MCF 10A (cell line): ENCODE measurements at regions not wholly inside any gene's neighbourhood (a gene's known extent, or its start where the extent isn't known, plus 50 kb on each side); places are given as distances from the start of the nearest gene placed in this dataset.
"Not testable (repeated sequence)": the region's sequence is repeated elsewhere in the genome, so short reads cannot be mapped to it uniquely, and the experiment has no call there.

Source experiments
- BruUV-seq: library from RNA; stranded (reverse); fragments of 400-500 nt; replicated peaks from 2 replicates; lab custom pipeline; 2021; lab: Mats Ljungman, UMichigan
- CTCF ChIA-PET: fragments of 300-600 bp; sonication (Branson Sonifier 250); formaldehyde crosslinking; extraction: SDS; loops from one replicate; lab custom pipeline; 2021; ENCODE audit warnings: antibody characterized with exemption, inconsistent platforms; lab: Yijun Ruan, JAX
- POLR2A ChIA-PET: fragments of 300-600, 350-650 bp; sonication (Branson Sonifier 250); formaldehyde crosslinking; extraction: SDS; loops from one replicate; lab custom pipeline; 2020; ENCODE audit warnings: antibody characterized with exemption, inconsistent platforms; lab: Yijun Ruan, JAX
- DNase-seq: peaks from one replicate; pipeline ENCODE4 v3.0.0-alpha.2; 2018; ENCODE audit not compliant: unreplicated experiment
- H3K27ac Mint-ChIP-seq: one replicate; pipeline ENCODE4 v1.8.0; 2022; ENCODE audit warnings: mild to moderate bottlenecking, low read depth, mixed read lengths; ENCODE audit not compliant: unreplicated experiment
- H3K27me3 Mint-ChIP-seq: one replicate; pipeline ENCODE4 v1.8.0; 2022; ENCODE audit warnings: mixed read lengths; ENCODE audit not compliant: insufficient read depth, unreplicated experiment
- H3K36me3 Mint-ChIP-seq: one replicate; pipeline ENCODE4 v1.8.0; 2022; ENCODE audit warnings: mild to moderate bottlenecking, moderate library complexity, mixed read lengths; ENCODE audit not compliant: insufficient read depth, unreplicated experiment
- H3K4me1 Mint-ChIP-seq: one replicate; pipeline ENCODE4 v1.8.0; 2022; ENCODE audit warnings: mixed read lengths; ENCODE audit not compliant: insufficient read depth, unreplicated experiment
- H3K4me3 Mint-ChIP-seq: one replicate; pipeline ENCODE4 v1.8.0; 2022; ENCODE audit warnings: mild to moderate bottlenecking, moderate library complexity, mixed read lengths; ENCODE audit not compliant: unreplicated experiment
- H3K9me3 Mint-ChIP-seq: one replicate; pipeline ENCODE4 v1.8.0; 2022; ENCODE audit warnings: mixed read lengths; ENCODE audit not compliant: unreplicated experiment
- CTCF ChIP-seq: fragments of 200-600 bp; IDR thresholded peaks from one replicate; pipeline ENCODE4 v1.8.0; 2022; ENCODE audit warnings: antibody characterized with exemption, mild to moderate bottlenecking; ENCODE audit not compliant: unreplicated experiment
- intact Hi-C: fragments of 100-400 bp; cut with micrococcal nuclease; formaldehyde crosslinking; loops from 2 replicates; pipeline ENCODE4 v1.14.1; 2022

DNA sequence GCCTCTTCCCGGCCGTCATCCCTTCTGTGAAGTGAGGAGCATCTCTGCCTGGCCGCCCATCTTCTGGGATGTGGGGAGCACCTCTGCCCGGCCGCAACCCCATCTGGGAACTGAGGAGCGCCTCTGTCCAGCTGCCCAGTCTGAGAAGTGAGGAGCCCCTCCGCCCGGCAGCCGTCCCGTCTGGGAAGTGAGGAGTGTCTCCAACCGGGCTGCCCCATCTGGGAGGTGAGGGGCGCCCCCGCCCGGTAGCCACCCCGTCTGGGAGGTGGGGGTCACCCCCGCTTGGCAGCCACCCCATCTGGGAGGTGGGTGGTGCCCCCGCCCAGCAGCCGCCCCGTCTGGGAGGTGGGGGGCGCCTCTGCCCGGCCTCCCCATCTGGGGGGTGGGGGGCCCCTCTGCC, 142.3 kb downstream of the LAS1L start:
- BruUV-seq = no TSS peak
- TF ChIP-seq CTCF = no peak
- H3K4me3 Mint-ChIP-seq = no peak overlapping the region
- ChIA-PET CTCF (no interaction called here), POLR2A (no interaction called here)
- H3K9me3 Mint-ChIP-seq = peaks cover 14% of the 10 kb centered on the region
- H3K27ac Mint-ChIP-seq = no peak overlapping the region
- H3K36me3 Mint-ChIP-seq = no peaks in the 10 kb centered on the region
- H3K27me3 Mint-ChIP-seq = no peaks in the 10 kb centered on the region
- intact Hi-C loops = no loop called here
- no peaks in the 10 kb centered on the region for H3K4me1 Mint-ChIP-seq
- DNase-seq = no peak

DNA sequence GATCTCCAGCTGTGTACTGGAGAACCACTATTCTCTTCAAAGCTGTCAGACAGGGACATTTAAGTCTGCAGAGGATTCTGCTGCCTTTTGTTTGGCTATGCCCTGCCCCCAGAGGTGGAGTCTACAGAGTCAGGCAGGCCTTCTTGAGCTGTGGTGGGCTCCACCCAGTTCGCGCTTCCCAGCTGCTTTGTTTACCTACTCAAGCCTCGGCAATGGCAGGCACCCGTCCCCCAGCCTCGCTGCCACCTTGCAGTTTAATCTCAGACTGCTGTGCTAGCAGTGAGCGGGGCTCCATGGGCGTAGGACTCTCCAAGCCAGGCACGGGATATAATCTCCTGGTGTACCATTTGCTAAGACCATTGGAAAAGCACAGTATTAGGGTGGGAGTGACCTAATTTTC, 145.5 kb downstream of the LAS1L start:
- BruUV-seq, intact Hi-C loops: not testable (repeated sequence)

More for the DNA sequence above, 145.5 kb downstream of the LAS1L start:
- H3K27me3 Mint-ChIP-seq, H3K36me3 Mint-ChIP-seq, H3K4me3 Mint-ChIP-seq, DNase-seq, CTCF ChIA-PET, POLR2A ChIA-PET, H3K4me1 Mint-ChIP-seq, H3K27ac Mint-ChIP-seq, H3K9me3 Mint-ChIP-seq: not testable (repeated sequence)
